ENCODE measurements at regions not wholly inside any gene's neighbourhood (a gene's known extent, or its start where the extent isn't known, plus 50 kb on each side); places are given as distances from the start of the nearest gene placed in this dataset.

- Histone ChIP-seq H3K4me2 (no peak overlapping the region), H4K20me1 (ENCODE audit: insufficient read depth) (no peaks in the 10 kb centered on the region), H3K27me3 (ENCODE audit: insufficient read depth) (no peaks in the 10 kb centered on the region), H3K9me3 (no peaks in the 10 kb centered on the region; the same call in 1 of the 2 replicates), H3K79me2 (ENCODE audit: insufficient read depth) (no peaks in the 10 kb centered on the region), H3K4me3 (ENCODE audit: low read depth in 2 of 2, low read length in 1 of 2) (no peak overlapping the region), H3F3A (replicated peaks; ENCODE audit: insufficient read depth) (no peaks in the 10 kb centered on the region), H3K4me1 (ENCODE audit: control insufficient read depth in 1 of 2, insufficient read depth in 2 of 2, low read depth in 1 of 2, low read length in 1 of 2) (no peaks in the 10 kb centered on the region; a peak in 1 of 4 replicates), H3K27ac (ENCODE audit: low read depth in 2 of 2, low read length in 1 of 2) (no peak overlapping the region), H3K9ac (no peak overlapping the region), H3K36me3 (replicated peaks in 1 of 2; ENCODE audit: control insufficient read depth in 1 of 2, insufficient read depth in 2 of 2, low read length in 1 of 2) (no peaks in the 10 kb centered on the region), H3K9me2 (no peaks in the 10 kb centered on the region), H2AFZ (ENCODE audit: low read depth) (no peak overlapping the region)
- CTCF ChIA-PET, result interaction anchor here (0.6 to 1.8 kb wide), 4 partner anchors 16 to 73 kb away, joined by 3 to 5 read pairs (median 4); no protein-coding TSS in a partner anchor
- TF ChIP-seq MXI1 (IDR thresholded peaks at IDR 0.05; ENCODE audit: low read depth, low read length), result no peak
- TF ChIP-seq ELF1 (IDR thresholded peaks at IDR 0.05), result no peak
- no peak for TF ChIP-seq FOSL2 (IDR thresholded peaks at IDR 0.05; ENCODE audit: borderline replicate concordance, low read depth)
- no peak for TF ChIP-seq RXRA (IDR thresholded peaks at IDR 0.05; ENCODE audit: borderline replicate concordance, low read depth)
- TF ChIP-seq GABPA (IDR thresholded peaks at IDR 0.05; ENCODE audit: low read depth), result no peak
- no peak for TF ChIP-seq RCOR1 (IDR thresholded peaks at IDR 0.05; ENCODE audit: low read length)
- no peak for TF ChIP-seq MEF2A (IDR thresholded peaks at IDR 0.05; ENCODE audit: borderline replicate concordance, low read depth)
- no peak for TF ChIP-seq FOXJ3 (CRISPR knock-in tag; IDR thresholded peaks at IDR 0.05)
- TF ChIP-seq POLR2AphosphoS5 (IDR thresholded peaks at IDR 0.05; ENCODE audit: low read depth, low read length), result no peak
- no peak for TF ChIP-seq SMC3 (IDR thresholded peaks at IDR 0.05; ENCODE audit: low read depth, low read length)
- TF ChIP-seq PBX3 (IDR thresholded peaks at IDR 0.05), result no peak
- TF ChIP-seq TAF1 (IDR thresholded peaks at IDR 0.05; ENCODE audit: borderline replicate concordance, low read depth, low read length), result no peak
- no peak for TF ChIP-seq RFX5 (IDR thresholded peaks at IDR 0.05; ENCODE audit: low read length)
- TF ChIP-seq, protein P1, sequence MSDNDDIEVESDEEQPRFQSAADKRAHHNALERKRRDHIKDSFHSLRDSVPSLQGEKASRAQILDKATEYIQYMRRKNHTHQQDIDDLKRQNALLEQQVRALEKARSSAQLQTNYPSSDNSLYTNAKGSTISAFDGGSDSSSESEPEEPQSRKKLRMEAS (IDR thresholded peaks at IDR 0.05; ENCODE audit: low read depth), result no peak
- no peak for TF ChIP-seq NRF1 (IDR thresholded peaks at IDR 0.05; ENCODE audit: low read depth, low read length)
- TF ChIP-seq, protein P2, sequence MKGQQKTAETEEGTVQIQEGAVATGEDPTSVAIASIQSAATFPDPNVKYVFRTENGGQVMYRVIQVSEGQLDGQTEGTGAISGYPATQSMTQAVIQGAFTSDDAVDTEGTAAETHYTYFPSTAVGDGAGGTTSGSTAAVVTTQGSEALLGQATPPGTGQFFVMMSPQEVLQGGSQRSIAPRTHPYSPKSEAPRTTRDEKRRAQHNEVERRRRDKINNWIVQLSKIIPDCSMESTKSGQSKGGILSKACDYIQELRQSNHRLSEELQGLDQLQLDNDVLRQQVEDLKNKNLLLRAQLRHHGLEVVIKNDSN (IDR thresholded peaks at IDR 0.05; ENCODE audit: borderline replicate concordance, low read depth), result no peak
- TF ChIP-seq FOXM1 (IDR thresholded peaks at IDR 0.05; ENCODE audit: low read depth), result no peak
- 23% methylated on average over 4 of the region's 4 CpGs for WGBS (ENCODE audit: low lambda C conversion rate)
- DNase-seq, result no peak
- POLR2A ChIA-PET, result no interaction called here
Observed at GRCh38 chr2:16362611-16363010, 303.0 kb downstream of the CYRIA start.

DNA sequence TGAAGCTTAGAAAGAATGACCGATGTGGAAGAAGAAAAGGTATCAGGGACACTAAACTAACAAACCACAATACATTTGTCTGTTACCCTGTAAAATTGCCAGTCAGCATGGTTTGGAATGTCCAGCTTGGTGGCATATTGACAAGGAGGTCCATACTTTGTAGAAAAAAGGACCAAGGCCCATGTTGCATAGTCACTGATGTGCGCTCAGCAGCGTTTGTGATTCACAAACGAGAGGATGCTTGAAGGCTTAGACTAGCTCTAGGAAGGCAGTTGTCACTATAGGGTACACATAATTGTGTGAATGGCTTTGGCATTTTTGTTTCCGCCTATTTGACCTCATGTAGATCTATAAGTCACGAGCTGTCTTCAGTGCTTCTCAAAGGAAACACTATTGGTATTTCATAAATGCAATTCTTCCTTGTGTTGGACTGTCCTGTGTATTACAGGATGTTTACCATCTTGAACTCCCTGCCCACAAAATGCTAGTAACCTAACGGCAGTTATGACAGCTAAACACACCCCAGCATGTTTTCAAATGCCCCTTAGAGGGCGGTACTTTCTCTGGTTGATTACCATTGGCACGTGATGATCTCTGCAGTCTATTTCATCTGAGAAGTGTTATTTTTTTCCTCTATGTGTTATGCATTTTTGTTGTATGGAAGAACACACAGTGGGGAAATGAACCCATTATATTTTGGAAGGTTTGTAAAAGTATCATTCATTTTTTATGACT lies 304.2 kb downstream of the CYRIA start:
- 25% methylated on average over 9 of the region's 9 CpGs for WGBS (ENCODE audit: low lambda C conversion rate)
- CTCF ChIA-PET, result interaction anchor here (1.3 kb wide), 1 partner anchor 17 kb away, joined by 5 read pairs; no protein-coding TSS in a partner anchor
- POLR2A ChIA-PET, result no interaction called here
- H3K4me3 ChIP-seq (ENCODE audit: low read depth in 2 of 2, low read length in 1 of 2), result no peak overlapping the region
- H3K9me3 ChIP-seq, result peaks cover 4% of the 10 kb centered on the region; the same call in 1 of the 2 replicates
- no peak overlapping the region for H2AFZ ChIP-seq (ENCODE audit: low read depth)
- H3K27me3 ChIP-seq (ENCODE audit: insufficient read depth), result no peaks in the 10 kb centered on the region
- no peak overlapping the region for H3K4me2 ChIP-seq
- no peak overlapping the region for H3K27ac ChIP-seq (ENCODE audit: low read depth in 2 of 2, low read length in 1 of 2)
- H3K9me2 ChIP-seq, result no peaks in the 10 kb centered on the region
- H3K79me2 ChIP-seq (ENCODE audit: insufficient read depth), result no peaks in the 10 kb centered on the region
- no peaks in the 10 kb centered on the region; a peak in 1 of 4 replicates for H3K4me1 ChIP-seq (ENCODE audit: control insufficient read depth in 1 of 2, insufficient read depth in 2 of 2, low read depth in 1 of 2, low read length in 1 of 2)
- H3K9ac ChIP-seq, result no peak overlapping the region
- DNase-seq, result no peak
- no peaks in the 10 kb centered on the region for H4K20me1 ChIP-seq (ENCODE audit: insufficient read depth)
- H3F3A ChIP-seq (replicated peaks; ENCODE audit: insufficient read depth), result no peaks in the 10 kb centered on the region
- peaks cover 0 to 3% of the 10 kb centered on the region in 2 experiments for H3K36me3 ChIP-seq (replicated peaks in 1 of 2; ENCODE audit: control insufficient read depth in 1 of 2, insufficient read depth in 2 of 2, low read length in 1 of 2)
- TF ChIP-seq, protein P2 (IDR thresholded peaks at IDR 0.05; ENCODE audit: borderline replicate concordance, low read depth), result no peak
- TF ChIP-seq SIN3A (IDR thresholded peaks at IDR 0.05; ENCODE audit: borderline replicate concordance, low read depth, low read length) (no peak), RAD21 (IDR thresholded peaks at IDR 0.05; ENCODE audit: low read length) (no peak), EZH2phosphoT487 (IDR thresholded peaks at IDR 0.05; ENCODE audit: borderline replicate concordance, low read depth) (no peak), GATA2 (CRISPR knock-in tag; IDR thresholded peaks at IDR 0.05) (no peak)
- TF ChIP-seq, protein P1 (IDR thresholded peaks at IDR 0.05; ENCODE audit: low read depth), result no peak
- TF ChIP-seq, protein P3, sequence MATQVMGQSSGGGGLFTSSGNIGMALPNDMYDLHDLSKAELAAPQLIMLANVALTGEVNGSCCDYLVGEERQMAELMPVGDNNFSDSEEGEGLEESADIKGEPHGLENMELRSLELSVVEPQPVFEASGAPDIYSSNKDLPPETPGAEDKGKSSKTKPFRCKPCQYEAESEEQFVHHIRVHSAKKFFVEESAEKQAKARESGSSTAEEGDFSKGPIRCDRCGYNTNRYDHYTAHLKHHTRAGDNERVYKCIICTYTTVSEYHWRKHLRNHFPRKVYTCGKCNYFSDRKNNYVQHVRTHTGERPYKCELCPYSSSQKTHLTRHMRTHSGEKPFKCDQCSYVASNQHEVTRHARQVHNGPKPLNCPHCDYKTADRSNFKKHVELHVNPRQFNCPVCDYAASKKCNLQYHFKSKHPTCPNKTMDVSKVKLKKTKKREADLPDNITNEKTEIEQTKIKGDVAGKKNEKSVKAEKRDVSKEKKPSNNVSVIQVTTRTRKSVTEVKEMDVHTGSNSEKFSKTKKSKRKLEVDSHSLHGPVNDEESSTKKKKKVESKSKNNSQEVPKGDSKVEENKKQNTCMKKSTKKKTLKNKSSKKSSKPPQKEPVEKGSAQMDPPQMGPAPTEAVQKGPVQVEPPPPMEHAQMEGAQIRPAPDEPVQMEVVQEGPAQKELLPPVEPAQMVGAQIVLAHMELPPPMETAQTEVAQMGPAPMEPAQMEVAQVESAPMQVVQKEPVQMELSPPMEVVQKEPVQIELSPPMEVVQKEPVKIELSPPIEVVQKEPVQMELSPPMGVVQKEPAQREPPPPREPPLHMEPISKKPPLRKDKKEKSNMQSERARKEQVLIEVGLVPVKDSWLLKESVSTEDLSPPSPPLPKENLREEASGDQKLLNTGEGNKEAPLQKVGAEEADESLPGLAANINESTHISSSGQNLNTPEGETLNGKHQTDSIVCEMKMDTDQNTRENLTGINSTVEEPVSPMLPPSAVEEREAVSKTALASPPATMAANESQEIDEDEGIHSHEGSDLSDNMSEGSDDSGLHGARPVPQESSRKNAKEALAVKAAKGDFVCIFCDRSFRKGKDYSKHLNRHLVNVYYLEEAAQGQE (IDR thresholded peaks at IDR 0.05; ENCODE audit: low read depth, low read length), result no peak
